Myocyte (in vitro differentiated cells): ENCODE measurements at regions not wholly inside any gene's neighbourhood (a gene's known extent, or its start where the extent isn't known, plus 50 kb on each side); places are given as distances from the start of the nearest gene placed in this dataset.
A peak's percentile ranks its signal among the peaks of the same experiment; 100 is the strongest.
"Not testable (repeated sequence)": the region's sequence is repeated elsewhere in the genome, so short reads cannot be mapped to it uniquely, and the experiment has no call there.

Experiments used
- DNase-seq: peaks from one replicate; pipeline ENCODE4 v3.0.0-alpha.2; 2012; ENCODE audit warnings: low read depth

DNA sequence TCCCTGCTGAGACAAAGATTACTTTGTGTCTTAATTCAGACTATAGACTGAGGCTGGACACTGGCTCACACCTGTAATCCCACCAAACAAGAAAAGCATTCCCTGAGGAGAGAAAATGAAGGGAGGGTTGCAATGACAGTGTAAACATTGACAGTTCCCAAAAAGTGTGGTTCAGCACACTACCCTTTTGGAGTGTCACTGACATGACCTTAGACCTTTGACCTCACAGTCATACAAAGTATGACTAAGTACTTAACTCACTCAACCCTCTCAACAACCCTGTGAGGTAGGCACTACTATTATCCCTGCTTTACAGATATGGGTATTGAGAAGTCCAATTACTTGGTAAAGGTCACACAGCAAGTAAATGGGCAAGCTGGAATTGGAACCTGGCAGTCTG is 341.7 kb downstream of the LRRC3B start:
- DNase-seq: peak; percentile 0

DNA sequence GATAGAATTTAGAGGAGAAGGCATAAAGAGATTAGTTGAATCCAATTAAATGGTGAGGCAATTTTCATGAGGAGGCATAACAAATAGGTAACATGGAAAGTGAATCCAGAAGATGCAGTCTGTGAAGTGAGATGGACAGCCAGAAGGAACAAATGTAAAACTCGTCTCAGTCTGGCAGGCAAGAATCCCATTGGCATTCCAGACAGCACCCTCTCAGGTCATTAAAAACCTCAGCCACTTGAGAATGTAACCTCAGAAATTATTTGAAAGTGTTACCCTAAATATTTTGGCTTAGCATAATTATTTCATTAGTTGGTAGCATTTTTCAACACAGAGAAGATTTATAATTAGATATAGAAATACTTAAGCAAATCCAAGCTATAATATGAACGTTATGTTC is 342.3 kb downstream of the LRRC3B start:
- peak; percentile 53 for DNase-seq

DNA sequence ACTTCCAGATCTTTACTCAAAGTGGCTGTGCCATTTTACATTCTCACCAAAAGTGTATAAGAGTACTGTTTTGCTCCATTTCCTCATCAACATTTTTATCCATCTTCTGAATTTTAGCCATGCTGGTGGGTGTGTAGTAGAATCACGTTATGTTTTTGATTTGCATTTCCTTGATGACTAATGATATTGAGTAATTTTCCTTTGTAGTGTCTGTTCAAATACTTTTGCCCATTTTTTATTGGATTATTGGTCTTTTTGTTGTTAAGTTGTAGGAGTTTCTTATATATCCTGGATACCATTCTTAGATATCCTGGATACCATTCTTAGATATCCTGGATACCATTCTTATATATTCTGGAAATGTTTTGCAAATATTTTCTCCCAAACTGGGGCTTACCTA is 344.9 kb downstream of the LRRC3B start:
- no peak for DNase-seq

DNA sequence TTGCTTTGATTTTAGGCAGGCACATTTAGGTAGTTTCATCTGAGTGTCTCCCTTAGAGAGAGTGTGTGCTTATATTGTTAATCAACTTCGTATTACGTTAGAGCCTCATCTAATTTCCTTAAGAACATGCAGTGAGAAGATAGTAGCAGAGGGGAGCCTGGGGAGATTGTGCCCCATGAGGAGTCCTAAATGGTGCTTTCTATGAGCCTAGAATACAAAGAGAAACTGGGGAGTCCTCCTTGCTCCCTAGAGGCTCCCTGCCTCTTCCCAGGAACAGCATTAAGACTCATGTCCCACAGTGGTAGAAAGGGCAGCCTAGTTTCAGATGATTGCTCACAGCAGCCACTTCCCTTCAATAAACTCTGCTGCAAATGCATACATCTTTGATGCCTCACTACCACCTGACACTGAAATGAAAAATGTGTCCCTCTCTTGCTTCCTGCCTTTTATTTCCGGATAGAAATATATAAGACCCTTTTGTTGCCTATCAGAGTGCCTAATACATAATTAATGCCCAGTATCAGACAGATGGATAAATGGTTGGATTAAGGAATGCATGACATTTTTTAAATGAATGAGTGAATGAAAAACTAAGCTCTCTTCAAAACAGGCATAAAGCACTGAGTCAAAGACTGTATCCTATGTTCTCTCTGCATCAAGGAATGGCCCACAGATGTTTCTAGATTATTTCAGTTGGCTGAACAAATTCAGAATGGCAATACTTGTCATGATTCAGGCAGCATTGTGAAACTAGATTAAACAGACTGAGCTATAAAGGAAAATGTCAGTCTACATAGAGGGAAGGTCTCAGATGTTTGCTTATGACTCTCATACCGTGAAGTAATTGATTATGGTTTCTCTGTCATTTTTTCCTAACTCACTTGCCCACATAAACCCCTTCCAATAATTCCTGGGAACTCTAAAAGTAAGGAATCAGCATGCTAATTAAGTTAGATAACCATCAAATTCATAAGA is 362.1 kb downstream of the LRRC3B start:
- DNase-seq: no peak

DNA sequence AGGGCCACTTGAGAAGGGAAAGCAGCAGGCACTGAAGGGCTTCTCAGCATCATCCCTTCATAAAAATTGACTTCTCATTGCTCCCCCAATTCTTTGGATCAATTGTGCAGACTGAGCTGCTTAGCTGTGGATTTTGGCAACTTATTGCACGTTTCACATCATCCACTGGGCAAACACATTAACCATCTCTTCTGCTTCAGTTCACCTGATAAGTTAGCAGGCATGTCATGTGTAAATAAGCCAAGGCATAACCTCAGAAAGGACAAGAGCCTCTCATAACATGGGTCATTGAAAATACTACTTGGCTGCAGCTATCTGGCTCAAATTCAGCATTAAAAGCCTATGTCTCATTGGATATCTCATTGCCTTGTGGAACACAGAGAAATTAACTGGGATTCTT is 366.5 kb downstream of the LRRC3B start:
- no peak for DNase-seq

DNA sequence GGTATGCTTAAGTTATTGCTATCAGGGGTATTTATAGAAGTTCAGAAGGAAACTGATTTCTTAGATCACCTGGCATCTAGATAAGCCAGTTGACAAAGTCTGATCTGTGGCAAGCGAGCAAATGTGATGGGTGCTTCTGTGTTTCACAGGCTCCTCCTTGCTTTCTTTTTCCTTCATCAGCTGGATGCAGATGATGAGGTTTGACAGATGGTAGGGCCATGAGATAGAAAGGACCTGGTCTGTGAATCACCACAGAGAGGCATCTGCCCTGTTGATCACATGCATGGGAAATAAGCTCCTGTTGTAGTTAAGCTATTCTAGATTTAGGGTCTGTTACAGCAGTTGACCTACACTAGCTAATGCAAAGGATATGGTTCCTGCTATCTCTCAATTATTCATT is 372.0 kb downstream of the NEK10 start:
- peak; percentile 52 for DNase-seq

DNA sequence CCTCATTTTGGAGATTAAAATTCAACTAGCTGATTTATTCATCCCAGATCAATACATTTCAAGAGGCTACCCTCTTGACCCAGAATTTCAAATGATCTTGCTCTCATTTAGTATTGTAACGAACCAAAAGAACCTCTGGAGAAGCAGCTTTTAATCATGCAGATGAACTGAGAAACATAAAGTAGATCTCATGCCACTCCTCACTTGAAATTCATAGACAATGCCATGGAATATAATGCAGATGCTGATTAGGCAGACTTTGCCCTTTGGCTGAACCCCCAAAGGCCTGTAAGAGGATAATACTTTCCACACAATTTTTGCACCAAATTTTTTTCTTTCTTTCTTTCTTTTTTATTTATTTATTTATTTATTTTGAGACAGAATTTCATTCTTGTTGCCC is 358.3 kb downstream of the NEK10 start:
- DNase-seq: no peak

DNA sequence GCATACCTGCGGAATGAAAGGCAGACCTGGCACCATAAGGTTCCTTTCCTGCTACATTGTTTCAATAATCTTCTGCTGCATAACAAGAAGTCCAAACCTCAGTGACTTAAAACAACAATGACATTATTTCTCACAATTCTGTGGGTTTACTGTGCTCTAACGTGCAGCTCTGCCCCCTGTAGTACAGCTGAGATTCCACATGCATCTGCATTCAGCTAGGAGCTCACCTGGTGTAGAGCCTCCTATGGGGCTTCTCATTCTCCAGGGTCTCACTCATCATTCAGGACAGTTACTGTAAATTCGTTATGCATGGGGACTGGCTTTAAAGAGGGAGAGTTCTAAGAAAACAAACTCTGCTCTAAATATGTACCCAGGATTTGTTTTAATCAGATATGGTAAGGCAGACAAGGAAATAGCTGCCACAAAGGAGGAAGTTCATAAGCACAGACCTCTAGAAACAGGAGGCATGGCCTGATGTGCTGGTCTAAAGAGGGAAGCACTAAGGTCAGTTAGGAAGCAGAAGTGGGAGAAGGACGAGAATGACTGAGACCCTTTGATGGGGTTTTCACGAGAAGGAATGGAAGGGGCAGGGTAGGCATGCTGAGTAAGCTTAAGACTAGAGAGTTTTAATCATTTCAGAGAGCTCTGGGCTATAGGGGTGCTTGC is 347.0 kb downstream of the NEK10 start:
- DNase-seq: no peak

DNA sequence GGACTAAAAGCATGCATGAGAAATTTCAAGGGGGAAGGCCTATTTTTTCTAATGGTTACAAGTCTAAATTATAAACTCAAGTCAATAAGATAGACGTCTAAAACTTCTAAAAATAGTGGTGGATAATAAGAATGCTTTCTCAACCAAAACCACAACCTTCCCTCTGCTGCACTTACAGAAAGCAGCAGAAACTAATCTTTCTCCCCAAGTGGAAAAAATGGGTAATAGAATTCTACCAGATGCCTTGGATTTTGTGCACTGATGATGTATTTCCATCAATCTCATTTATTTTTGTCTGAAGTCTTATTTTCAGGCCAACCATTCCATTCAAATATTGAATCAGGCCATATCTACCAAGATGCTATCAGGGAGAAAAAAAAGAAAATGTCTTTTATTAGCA is 344.7 kb downstream of the NEK10 start:
- peak; percentile 44 for DNase-seq

DNA sequence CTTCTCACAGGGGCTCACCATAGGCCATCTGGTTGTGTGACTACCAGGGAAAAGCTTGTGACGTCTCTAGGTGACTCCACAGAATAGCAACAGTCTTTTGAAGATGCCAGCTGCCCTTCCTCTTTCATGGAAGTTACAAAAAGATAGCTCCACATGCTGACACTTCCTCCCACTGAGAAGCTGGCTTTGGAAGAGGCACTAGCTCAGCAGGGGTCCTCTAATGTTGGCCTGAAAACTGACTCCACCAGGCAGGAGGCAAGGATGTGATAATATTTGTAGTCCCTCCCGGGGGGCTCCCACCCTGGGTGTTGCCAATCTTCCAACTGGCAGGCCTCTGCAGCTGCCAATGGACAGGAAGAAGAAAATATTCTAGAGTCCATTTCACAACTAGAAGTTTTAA is 343.5 kb downstream of the NEK10 start:
- peak; percentile 50 for DNase-seq

DNA sequence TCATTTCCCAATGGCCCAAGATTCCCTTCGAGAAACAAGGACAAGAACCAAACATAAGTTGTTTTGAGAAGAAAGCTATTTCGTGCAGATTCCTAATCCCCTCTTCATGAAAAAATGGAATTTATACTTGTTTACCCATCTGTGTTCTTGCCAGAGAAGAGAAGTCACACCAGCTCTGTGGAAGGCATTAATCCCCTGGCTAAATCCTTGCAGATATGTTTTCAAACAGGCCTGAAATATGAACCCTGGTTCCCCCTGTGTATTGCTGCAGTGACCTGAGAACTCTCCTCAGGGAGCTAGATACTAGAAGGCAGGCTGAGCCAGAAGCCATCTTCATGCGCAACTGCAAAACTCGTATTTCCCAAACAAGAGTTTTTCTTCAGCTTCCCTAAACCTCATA is 337.7 kb downstream of the NEK10 start:
- DNase-seq: peak; percentile 77

DNA sequence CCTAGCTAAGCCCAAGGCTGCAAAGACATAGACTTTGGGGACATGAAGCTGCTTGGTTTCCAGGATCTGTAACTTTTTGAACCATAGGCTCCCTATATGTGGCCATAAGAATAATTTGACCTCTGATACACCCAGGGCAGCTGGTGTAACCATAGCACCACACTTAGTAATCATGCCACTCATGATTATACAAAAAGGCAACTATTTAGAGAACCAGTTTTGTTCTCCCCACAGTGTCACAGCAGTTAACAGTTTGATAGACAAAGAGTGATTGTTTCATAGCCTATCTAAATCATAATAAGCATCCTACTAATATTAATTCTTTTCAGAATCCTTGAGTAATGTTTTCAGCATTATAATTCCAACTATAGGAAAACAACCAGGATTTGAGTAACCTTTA is 334.9 kb downstream of the NEK10 start:
- DNase-seq: no peak

DNA sequence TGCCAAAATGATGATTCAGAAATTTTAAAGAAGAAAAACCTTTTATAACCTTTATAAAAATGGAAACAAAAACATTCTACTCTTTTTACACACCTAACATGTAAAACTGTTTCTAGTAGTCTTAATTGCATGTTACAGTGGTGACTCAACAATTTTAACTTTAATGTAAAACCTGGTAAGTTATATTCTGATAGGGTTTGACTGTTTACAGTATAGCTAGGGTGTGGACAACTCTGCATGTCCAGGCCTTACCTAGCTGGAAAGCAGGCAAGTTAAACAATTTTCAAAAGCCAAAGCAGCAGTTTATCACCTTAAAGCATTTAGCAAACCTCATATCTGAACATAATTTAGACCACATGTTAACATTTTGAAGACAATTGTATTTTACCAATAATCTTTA is 328.5 kb downstream of the NEK10 start:
- no peak for DNase-seq

DNA sequence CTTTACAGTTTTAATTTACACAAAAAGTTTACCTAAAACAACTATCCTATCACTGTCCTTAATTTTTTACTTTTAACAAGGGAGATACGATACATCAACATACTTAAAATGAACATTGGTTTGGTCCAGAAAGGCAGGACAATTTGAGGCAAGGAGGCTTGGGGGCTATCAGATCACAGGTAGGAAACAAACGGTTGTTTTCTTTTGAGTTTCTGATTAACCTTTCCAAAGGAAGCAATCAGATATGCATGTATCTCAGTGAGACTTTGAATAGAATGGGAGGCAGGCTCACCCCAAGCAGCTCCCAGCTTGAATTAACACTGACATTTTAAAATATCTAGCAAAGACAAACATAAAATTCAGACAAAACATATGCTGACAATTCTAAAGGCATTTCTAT is 326.6 kb downstream of the NEK10 start:
- not testable (repeated sequence) for DNase-seq

DNA sequence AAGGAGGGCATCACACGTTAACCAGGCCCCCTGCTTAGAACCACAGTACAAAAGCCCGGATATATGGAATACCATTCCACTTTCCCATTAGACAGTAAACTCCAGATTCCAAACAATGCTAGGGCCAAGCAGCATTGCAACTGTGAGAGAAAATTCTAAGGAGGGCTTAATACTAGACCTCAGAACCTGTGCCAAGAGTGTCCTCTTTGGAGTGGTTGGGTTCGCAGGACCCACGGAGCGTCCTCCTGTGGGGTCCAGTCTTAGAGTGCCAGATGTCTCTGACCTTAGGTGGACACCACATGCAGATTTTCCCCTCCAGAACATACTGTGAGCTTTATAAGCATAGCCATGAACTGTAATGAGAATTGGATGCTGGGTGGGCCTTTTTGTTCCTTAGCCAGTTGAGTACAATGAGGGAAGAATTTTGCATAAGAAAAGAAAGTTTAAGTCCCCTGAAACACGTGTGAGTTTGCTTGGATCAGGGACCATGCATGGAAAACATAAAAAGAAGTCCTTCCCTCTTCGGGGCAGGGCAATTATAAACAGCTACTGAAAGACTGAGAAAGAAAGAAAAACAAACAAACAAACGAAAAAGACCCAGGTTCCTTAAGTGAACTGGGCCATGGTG is 325.7 kb downstream of the NEK10 start:
- no peak for DNase-seq

DNA sequence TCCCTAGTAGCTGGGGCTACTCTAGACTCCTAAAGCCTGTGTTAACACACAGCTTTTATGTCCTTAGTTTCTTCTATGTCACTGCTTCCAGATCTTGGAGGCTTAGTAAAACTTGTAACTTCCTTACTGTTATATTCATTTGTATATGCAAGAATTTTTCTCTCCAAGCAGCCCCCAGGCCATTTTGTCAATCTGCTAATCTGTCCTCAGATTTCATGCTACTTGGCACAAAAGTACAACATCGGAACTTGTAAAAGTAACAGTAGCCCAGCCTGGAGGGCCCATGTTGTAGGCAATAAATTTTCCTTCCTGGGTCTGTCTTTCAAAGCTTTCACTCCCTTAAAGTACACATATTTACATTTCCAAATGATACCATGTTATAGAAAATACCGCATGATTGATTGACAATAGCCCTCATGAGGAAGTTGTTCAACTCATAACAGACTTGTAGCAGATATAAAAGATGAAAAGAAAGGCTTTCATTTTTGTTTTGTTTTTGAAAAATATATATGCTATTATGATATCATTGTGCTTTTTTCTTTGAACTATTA is 324.2 kb downstream of the NEK10 start:
- no peak for DNase-seq

DNA sequence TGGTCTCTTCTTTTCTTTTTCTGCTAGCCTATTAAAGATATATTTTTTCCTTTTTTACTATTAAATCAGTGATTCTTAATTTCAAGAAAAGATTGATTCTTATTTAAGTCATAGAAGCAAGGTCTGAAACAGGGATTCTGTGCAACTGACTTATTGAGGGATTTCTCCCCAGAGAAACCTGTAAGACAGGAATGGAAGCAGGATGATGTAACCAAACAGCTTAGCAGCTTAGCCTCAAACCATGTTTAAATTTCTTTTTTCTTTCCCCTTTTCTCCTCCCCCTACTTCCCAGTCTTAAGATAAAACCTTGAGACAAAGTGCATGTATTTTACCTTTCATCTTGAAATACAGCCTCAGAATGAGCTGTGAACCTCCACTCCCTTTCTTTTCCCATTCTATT is 322.8 kb downstream of the NEK10 start:
- no peak for DNase-seq

DNA sequence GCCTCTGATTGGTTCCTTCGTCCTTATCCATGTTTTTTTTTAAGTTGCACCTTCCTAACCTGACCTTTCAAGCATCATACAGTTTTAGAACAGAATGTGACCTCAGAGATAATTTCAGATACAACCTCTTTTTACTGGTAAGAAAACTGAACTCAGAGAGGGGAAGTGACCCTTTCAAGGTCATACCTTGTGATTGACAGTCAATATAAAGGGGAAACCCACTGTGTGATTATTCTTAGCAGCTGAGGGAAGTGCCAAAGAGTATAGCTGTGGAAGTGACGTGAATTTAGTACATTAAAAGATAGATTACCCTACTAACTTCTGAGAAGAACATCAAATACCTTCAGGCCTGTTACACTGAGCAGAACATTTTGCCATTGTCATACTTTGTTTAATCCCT is 319.4 kb downstream of the NEK10 start:
- no peak for DNase-seq

DNA sequence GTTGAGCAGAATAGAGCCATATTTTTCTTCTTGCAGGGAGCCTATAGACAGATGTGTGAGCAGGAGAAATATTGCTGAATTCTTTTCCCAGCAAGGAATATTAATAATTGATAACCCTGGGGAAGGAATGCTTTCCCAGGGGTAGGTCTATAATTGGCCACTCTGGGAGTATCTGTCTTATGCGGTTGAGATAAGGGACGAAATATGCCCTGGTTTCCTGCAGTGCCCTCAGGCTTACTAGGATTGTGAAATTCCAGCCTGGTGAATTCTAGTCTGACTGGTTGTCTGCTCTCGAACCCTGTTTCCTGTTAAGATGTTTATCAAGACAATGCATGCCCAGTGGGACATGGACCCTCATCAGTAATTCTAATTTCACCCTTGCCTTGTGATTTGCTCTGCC is 317.7 kb downstream of the NEK10 start:
- not testable (repeated sequence) for DNase-seq

DNA sequence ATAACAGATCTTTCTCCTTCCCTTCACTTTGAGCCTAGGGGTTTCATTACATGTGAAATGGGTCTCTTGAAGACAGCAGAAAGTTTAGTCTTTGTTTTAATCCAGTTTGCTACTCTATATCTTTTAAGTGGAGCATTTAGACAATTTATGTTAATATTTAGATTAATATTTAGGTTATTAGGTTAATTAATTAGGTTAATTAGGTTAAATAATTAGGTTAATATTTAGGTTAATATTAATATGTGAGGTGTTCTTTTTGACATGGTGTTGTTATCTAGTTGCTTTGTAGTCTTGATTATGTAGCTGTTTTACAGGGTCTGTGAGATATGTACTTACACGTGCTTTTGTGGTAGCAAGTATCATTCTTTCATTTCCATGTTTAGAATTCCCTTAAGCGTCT is 312.9 kb downstream of the NEK10 start:
- DNase-seq: no peak

DNA sequence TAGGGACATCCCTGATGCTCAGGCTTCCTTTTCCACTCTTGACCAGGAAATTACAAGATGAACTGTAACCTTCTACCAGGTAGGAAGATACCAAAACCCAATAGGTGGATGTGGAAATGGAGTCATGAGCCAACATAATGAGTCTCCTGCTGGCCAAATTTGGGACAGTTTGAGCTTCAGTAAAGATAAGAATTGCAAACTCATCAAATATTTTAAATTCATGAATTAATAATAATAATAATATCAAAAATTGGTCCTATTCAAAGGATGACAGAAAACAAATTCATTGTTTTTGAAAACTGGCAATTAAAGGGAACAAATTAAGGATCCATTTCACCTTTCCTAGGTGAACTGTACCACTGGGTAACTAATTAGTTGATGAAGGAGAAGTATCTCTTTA is 309.7 kb downstream of the NEK10 start:
- DNase-seq: no peak
